Peyer's patch (tissue), 4 donors: ENCODE measurements at regions not wholly inside any gene's neighbourhood (a gene's known extent, or its start where the extent isn't known, plus 50 kb on each side); places are given as distances from the start of the nearest gene placed in this dataset.

Experiments used
- DNase-seq, 3 donors: peaks; one replicate each; pipeline ENCODE4 v3.0.0-alpha.2; 2017 to 2019
- H3K27ac ChIP-seq, 4 donors: fragments of 200-600 bp; sonication (generic); one replicate each; pipeline ENCODE4 v1.5.1; 2016 to 2019
- H3K27me3 ChIP-seq, 2 donors: fragments of 200-600 bp; sonication (generic); one replicate each; pipeline ENCODE4 v1.5.1; 2019
- H3K36me3 ChIP-seq, 3 donors: fragments of 200-600 bp; sonication (generic); one replicate each; pipeline ENCODE4 v1.5.1; 2016 to 2019
- H3K4me1 ChIP-seq, 4 donors: fragments of 200-600 bp; sonication (generic); one replicate each; pipeline ENCODE4 v1.5.1; 2016 to 2019
- H3K4me3 ChIP-seq, 4 donors: fragments of 200-600 bp; sonication (generic); 1 replicate in 3 of 4; 2 replicates in 1 of 4; pipeline ENCODE4 v1.5.1; 2016 to 2019; ENCODE audit warnings: mild to moderate bottlenecking in 1 of 4
- H3K9me3 ChIP-seq, 4 donors: fragments of 200-600 bp; sonication (generic); one replicate each; pipeline ENCODE4 v1.5.1; 2016 to 2019; ENCODE audit warnings: mild to moderate bottlenecking in 1 of 4
- CTCF ChIP-seq, 6 experiments: fragments of 450-650 bp in 4 of 6; fragments of 200-600 bp in 2 of 6; sonication (generic) in 1 of 6; IDR thresholded peaks; one replicate each; pipeline ENCODE4 v1.5.1; 2017 to 2019; ENCODE audit warnings: antibody characterized with exemption in 6 of 6, mild to moderate bottlenecking in 3 of 6, moderate library complexity in 1 of 6
- POLR2A ChIP-seq, 2 donors: fragments of 450-650 bp; IDR thresholded peaks; one replicate each; pipeline ENCODE4 v1.5.1; 2017; ENCODE audit warnings: antibody characterized with exemption in 2 of 2, mild to moderate bottlenecking in 2 of 2, moderate library complexity in 2 of 2

- Histone ChIP-seq H3K4me1 (no peaks in the 10 kb centered on the region), H3K9me3 (peaks cover 0 to 5% (median 0%) of the 10 kb centered on the region in 4 donors), H3K27ac (no peak overlapping the region), H3K27me3 (no peaks in the 10 kb centered on the region), H3K4me3 (no peak overlapping the region), H3K36me3 (no peaks in the 10 kb centered on the region)
- DNase-seq: no peak
- TF ChIP-seq POLR2A (IDR thresholded peaks at IDR 0.05): no peak
- no peak for TF ChIP-seq CTCF (IDR thresholded peaks at IDR 0.05)
Measured at GRCh38 chr7:68914006-68914405, 684.3 kb upstream of the AUTS2 start.

- no peak for DNase-seq
- Histone ChIP-seq H3K27me3 (no peaks in the 10 kb centered on the region), H3K4me1 (no peaks in the 10 kb centered on the region), H3K27ac (no peak overlapping the region), H3K4me3 (no peak overlapping the region), H3K36me3 (no peaks in the 10 kb centered on the region), H3K9me3 (peaks cover 0 to 5% (median 1%) of the 10 kb centered on the region in 4 donors)
- TF ChIP-seq CTCF (IDR thresholded peaks at IDR 0.05): no peak
- TF ChIP-seq POLR2A (IDR thresholded peaks at IDR 0.05): no peak
Measured at GRCh38 chr7:68917041-68917651, 681.1 kb upstream of the AUTS2 start.

- H3K4me3 ChIP-seq: no peak overlapping the region
- DNase-seq: no peak
- TF ChIP-seq POLR2A (IDR thresholded peaks at IDR 0.05) (no peak), CTCF (IDR thresholded peaks at IDR 0.05) (no peak)
- H3K36me3 ChIP-seq: no peaks in the 10 kb centered on the region
- no peaks in the 10 kb centered on the region for H3K4me1 ChIP-seq
- no peaks in the 10 kb centered on the region for H3K27me3 ChIP-seq
- no peak overlapping the region for H3K27ac ChIP-seq
- peaks cover 0 to 5% (median 1%) of the 10 kb centered on the region in 4 donors for H3K9me3 ChIP-seq
Measured at GRCh38 chr7:68918621-68919020, 679.7 kb upstream of the AUTS2 start.

- H3K27ac ChIP-seq: no peak overlapping the region
- no peak for DNase-seq
Measured at GRCh38 chr7:68922850-68923249, 675.4 kb upstream of the AUTS2 start.

GRCh38 chr7:68925241-68925640, 673.0 kb upstream of the AUTS2 start:
- no peak overlapping the region for H3K27ac ChIP-seq
- H3K27me3 ChIP-seq: no peaks in the 10 kb centered on the region
- H3K4me1 ChIP-seq: no peaks in the 10 kb centered on the region
- no peak for DNase-seq
- H3K4me3 ChIP-seq: no peak overlapping the region
- peaks cover 0 to 3% (median 0%) of the 10 kb centered on the region in 4 donors for H3K9me3 ChIP-seq
- TF ChIP-seq POLR2A (IDR thresholded peaks at IDR 0.05): no peak
- no peak for TF ChIP-seq CTCF (IDR thresholded peaks at IDR 0.05)
- no peaks in the 10 kb centered on the region for H3K36me3 ChIP-seq

More at GRCh38 chr7:68922850-68923249, 675.4 kb upstream of the AUTS2 start:
- Histone ChIP-seq H3K36me3 (no peaks in the 10 kb centered on the region), H3K4me1 (no peaks in the 10 kb centered on the region), H3K27me3 (no peaks in the 10 kb centered on the region), H3K4me3 (no peak overlapping the region), H3K9me3 (peaks cover 0 to 3% (median 0%) of the 10 kb centered on the region in 4 donors)
- TF ChIP-seq POLR2A (IDR thresholded peaks at IDR 0.05) (no peak), CTCF (IDR thresholded peaks at IDR 0.05) (no peak)
